Left ventricle myocardium inferior (tissue), 1 donor: ENCODE measurements at regions not wholly inside any gene's neighbourhood (a gene's known extent, or its start where the extent isn't known, plus 50 kb on each side); places are given as distances from the start of the nearest gene placed in this dataset.

ENCODE experiments used
- DNase-seq: peaks from one replicate; pipeline ENCODE4 v3.0.0-alpha.2; 2020
- H3K27ac ChIP-seq: fragments of 200-600 bp; replicated peaks from 2 replicates; pipeline ENCODE4 v1.8.0; 2021
- H3K27me3 ChIP-seq: fragments of 200-600 bp; 2 replicates; pipeline ENCODE4 v1.8.0; 2021; ENCODE audit warnings: low read depth
- H3K36me3 ChIP-seq: fragments of 200-600 bp; 2 replicates; pipeline ENCODE4 v1.8.0; 2021
- H3K4me1 ChIP-seq: fragments of 200-600 bp; 2 replicates; pipeline ENCODE4 v1.8.0; 2021
- H3K4me3 ChIP-seq: fragments of 200-600 bp; 2 replicates; pipeline ENCODE4 v1.8.0; 2021; ENCODE audit warnings: mild to moderate bottlenecking, moderate library complexity
- H3K9me3 ChIP-seq: fragments of 200-600 bp; replicated peaks from 2 replicates; pipeline ENCODE4 v1.8.0; 2021
- CTCF ChIP-seq: fragments of 200-600 bp; IDR thresholded peaks from 2 replicates; pipeline ENCODE4 v1.8.0; 2021; ENCODE audit warnings: antibody characterized with exemption, mild to moderate bottlenecking, borderline replicate concordance
- intact Hi-C: fragments of 100-400 bp; cut with micrococcal nuclease; formaldehyde crosslinking; loops from one replicate; pipeline ENCODE4 v1.11.0; 2022
- donor health status: DM: no; HTN: yes; CAD: no; lungs with severe emphysema.

GRCh38 chr14:104527857-104528459 is 51.6 kb upstream of the C14orf180 start:
- Histone ChIP-seq H3K4me1 (peaks cover 15% of the 10 kb centered on the region), H3K27ac (no peak overlapping the region), H3K4me3 (no peak overlapping the region), H3K36me3 (no peaks in the 10 kb centered on the region), H3K9me3 (peaks cover 22% of the 10 kb centered on the region), H3K27me3 (peaks cover 14% of the 10 kb centered on the region)
- no peak for DNase-seq
- TF ChIP-seq CTCF = no peak
- intact Hi-C loops = no loop called here

GRCh38 chr14:104528496-104528895 is 51.1 kb upstream of the C14orf180 start:
- Histone ChIP-seq H3K27ac (no peak overlapping the region), H3K9me3 (peaks cover 22% of the 10 kb centered on the region), H3K4me1 (peaks cover 15% of the 10 kb centered on the region), H3K27me3 (peaks cover 14% of the 10 kb centered on the region), H3K4me3 (no peak overlapping the region), H3K36me3 (no peaks in the 10 kb centered on the region)
- no peak for DNase-seq
- intact Hi-C loops = no loop called here
- TF ChIP-seq CTCF = no peak
